HG03159 (cell line): ENCODE measurements at regions not wholly inside any gene's neighbourhood (a gene's known extent, or its start where the extent isn't known, plus 50 kb on each side); places are given as distances from the start of the nearest gene placed in this dataset.

Source experiments
- ATAC-seq: cut with Tn5 transposase; IDR thresholded peaks from one replicate; pipeline ENCODE4 v1.9.1; 2021; ENCODE audit warnings: mild to moderate bottlenecking, moderate library complexity; ENCODE audit not compliant: unreplicated experiment

DNA sequence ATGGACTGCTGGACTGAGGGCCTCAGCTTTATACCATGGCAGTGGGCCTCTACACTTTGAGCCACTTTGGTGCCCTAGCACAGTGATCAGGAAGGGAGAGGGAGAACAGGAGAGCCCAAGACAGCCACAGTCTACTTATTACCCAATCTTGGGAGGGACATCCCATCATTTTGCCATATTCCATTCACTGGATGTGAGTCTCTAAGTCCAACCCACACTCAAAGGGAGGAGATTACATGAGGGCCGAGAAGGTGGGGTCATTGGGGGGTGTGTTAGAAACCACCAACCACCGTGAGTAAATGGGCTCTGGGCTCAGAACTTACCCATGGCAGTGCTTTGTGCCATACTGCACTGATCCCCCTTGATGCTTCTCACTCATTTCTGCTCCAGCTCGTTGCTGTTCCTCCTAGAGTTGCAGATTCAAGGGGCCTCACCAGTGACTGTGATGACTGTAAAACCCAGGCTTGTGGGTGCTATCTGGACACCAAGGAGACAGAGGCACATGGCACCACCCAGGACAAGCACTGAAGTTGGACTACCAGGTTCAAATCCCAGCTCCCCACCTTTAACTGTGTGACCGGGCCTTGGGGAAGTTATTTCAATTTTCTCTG is 97.6 kb upstream of the RAB6C start:
- no peak for ATAC-seq

DNA sequence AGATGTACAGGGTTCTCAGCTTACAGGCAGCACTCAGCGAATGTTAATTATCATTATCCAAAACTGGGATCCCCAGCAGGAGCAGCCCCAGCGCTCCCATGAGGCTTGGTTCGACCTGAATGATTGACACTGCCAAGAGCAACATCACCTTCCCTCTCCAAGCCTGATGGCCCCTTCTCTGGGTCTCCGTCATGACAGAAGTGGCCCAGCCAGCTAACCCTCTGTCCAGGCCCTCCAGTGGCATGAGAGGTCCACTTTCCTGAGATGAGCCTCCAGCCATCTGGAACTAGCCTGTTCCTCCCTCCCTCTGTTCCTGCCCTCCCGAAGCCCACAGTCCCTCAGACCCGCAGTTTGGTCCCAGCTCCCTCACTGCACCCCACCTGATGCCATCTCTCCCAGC is 97.0 kb upstream of the RAB6C start:
- ATAC-seq, result no peak

DNA sequence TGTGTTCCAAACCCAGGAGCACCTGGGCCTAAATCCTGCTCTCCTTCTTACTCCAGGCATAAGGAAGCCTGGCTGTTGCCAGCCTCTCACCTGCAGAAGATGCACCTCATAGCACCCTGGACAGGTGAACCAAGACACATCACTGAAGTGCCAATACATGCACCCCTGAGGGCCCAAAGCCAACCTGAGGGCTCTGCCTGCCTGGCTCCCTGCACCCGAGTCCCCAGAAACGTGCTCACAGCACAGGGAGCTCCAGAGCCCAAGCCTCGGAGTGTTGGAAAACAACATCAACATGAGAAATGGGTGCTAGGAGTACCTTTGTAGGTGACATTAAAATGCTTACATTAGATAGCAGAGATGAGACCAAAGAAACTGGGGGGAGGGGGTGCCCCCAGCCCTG is 96.3 kb upstream of the RAB6C start:
- ATAC-seq, result no peak

DNA sequence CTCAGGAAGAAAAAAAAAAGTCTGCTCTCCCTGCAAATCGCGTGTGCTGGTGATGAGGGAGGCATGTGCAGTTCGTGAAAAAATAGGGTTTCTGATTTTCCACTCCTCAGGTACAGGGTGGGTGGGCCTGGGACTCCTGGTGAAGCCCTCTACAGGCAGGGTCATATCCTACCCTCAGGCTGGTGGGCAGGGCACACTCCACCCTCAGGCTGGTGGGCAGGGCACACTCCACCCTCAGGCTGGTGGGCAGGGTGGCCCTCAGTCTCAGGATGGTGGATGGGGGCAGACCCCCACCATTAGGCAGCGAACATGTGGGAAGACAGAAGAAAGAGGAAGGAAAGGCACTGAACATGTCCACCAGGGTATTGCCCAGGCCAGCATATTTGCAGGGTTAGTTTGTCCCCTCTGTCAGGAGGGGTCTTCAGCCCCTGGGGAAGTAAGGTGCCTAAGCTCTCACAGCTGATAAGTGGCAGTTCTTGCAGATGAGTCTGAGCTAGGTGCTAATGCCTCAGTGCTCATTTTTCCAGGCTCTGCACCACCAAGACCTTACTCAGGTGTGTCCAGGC is 95.2 kb upstream of the RAB6C start:
- no peak for ATAC-seq

DNA sequence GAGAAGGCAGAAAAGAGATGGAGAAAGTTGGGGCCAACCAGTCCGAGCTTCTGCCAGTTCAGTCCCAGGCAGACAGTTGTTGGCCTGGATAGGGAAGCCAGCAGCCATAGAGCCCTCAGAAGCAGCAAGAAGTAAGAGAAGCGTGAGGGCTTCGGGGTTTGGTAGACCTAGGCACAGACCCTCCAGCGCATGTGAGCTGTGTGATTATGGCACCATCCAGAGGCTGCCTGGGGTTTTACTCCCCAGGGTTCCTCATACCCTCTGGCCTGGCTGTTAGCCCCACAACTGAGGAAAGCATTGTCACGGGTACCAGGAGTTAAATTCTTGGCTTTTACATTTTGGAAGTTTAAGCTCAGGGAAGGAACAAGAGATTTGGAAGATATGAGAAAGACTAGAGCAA is 93.7 kb upstream of the RAB6C start:
- ATAC-seq, result no peak

DNA sequence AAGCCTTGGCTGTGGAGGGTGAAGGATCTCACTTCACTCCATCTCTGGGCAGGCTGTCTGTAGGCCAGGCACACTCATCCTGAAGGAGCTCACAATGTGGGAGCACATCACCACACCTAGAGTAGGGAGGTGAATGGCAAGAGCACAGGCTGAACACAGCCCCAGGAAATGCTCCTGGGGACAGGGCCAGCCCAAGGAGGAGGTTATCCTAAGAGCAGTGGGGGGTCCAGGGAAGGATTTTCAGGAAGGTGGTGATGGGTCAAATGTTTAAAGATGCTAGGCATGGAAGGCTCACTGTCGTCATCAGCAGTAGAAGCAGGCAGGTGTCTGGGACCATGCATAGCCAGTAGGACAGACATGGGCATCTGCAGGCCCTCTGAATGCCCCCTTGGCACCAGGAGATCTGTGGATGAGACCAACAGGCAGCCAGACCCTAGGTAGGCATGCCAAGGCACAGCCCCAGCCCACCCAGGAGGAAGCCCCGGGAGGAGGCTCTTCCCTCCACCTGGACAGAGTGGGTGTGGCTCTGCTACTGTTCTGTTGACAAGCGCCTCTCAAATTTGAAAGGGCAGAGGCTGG is 91.7 kb upstream of the RAB6C start:
- ATAC-seq, result no peak

DNA sequence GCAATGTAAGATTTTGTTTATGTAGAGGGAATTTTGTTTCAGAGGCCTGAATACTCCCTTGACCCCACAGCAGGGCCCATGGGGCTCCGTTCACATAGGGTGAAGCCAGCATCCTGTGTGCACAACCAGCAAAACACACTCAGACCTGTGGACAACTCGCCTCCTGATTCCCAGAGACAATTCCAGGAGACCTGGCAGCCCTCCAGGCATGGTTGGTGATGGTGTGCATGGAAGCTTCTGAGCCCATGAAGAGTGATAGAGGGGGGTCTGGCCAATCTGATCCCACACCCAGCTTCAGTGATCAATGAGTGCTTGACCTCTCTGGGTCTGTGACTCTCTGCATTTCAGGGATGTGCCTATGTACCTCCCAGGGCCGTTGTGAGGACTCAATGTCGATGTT is 91.0 kb upstream of the RAB6C start:
- no peak for ATAC-seq

DNA sequence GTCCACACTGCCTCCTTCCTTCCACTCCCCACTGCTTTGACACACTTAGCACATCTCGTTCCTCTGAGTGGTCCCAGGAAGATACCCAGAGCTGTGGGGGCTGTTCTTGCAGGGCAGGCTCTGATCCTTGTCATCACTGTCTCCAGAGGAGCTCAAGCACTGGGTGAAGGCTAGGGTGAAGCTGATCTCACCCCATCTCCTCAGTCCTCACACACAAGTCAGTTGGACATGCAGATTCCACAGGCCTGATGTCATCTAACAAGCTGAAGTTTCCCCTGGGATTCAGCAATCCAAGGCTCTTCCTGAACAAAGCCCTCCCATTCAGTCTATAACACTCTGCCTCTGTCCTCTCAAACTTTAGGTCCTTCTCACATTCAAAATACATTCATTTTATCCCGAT is 90.6 kb upstream of the RAB6C start:
- no peak for ATAC-seq

DNA sequence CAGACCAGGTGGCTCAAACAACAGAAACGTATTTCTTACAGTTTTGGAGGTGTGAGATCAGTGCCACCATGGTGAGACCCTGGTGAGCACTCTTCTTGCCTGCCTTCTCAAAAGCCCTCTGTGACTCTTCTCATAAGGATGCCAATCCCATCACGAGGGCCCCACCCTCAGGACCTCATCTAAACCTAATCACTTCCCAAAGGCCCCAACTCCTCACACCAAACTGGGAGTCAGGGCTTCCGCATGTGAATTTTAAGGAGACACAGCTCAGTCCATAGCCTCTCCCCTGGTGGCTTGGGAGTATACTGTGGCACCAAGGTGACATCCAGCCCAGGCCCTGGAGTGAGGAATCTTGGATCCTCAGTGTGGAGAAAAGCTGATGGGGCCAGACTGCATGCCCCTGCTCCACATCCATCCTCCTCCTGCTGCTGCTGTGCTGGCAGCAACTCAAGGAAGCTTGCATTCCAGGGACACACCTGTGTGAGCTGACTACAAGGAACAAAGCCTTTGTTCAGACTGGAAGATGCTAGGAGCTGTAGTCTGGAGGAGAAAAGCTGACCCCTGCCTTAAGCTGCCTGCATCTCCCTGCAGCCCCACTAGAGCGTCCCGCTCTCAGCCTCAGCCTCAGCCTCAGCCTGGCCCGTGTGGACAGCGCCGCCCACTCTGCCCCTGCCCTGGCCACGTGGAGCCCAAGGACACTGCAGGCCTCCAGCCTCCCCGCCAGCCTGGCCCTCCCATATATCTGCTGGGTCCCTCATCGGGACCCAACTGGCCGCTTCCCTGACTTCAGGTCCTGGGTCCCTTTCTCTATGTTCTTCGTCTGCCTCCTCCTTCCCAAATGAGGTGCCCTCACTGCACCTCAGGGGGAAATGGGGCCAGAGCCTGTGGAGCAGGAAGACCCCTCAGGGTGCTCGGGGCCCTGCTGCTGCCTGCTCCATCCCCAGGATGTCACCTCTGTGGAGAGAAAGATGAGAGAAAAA is 87.8 kb upstream of the RAB6C start:
- ATAC-seq, result no peak

DNA sequence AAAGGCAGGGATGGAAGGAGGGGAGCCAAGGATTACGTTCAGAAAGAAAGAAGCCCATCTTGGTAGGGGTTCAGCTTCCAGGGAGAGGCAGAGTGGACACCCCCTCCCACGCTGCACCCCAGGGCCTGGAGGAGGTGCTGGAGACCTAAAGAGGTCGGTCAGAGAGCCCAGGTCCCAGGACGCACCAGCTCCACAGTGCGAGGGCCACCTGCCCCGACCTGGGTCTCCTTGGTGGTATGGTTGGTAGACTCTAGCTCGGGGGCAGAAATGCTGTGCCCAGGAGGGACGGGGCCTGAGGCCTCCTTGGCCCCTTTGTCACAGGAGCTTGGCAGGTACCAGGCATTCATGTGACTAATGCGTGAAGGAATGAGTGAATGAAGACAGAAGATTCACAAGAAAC is 87.1 kb upstream of the RAB6C start:
- no peak for ATAC-seq

DNA sequence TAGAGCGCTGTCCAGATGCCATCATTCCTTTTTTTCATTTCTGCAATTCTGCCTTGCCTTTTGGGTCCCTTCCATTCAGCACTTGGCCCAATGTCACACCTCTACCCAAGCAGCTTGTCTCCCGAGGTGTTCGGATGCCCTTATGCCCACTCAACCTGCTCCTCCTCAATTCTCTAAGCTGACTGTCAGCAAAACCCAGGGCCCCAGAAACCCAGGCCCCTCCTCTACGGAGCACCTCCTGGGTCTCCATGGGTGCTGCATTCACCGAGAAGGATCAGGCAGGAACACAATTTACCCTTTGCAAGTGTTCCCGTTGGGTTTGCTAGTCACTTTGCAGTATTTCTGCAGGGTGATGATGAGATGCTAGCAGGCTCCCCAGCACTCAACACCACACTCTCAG is 86.7 kb upstream of the RAB6C start:
- ATAC-seq, result no peak

DNA sequence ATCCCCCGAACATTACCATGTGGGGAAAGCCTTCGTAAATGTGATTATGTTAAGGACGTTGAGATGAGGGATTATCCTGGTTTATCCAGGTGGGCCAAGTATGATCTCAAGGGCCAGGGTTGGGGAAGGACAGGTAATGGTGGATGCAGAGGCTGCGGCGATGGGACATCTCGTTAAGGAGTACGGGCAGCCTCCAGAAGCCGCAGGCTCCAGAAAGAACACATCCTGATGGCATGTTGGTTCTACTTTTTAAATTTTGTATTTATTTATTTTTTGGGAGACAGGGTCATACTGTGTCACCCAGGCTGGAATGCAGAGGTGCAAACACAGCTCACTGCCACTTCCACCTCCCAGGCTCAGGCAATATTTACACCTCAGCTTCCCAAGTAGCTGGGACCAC is 86.2 kb upstream of the RAB6C start:
- ATAC-seq, result no peak

DNA sequence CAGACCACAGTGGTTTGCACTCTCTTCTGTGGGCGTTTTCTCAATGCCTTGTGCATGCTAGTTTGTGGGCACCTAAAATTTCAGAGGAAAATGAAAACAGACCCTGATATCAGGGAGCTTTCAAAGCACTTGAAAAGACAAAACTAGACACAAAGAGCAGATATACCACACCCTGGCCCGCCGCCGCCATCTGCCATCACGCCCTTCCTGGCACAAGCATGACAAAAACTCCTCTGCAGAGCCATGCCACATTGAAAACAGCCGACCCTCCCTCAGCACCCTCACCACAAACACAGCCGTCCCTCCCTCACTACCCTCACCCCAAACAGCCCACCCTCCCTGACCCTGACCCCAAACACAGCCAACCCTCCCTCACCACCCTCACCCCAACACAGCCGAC is 84.8 kb upstream of the RAB6C start:
- no peak for ATAC-seq

DNA sequence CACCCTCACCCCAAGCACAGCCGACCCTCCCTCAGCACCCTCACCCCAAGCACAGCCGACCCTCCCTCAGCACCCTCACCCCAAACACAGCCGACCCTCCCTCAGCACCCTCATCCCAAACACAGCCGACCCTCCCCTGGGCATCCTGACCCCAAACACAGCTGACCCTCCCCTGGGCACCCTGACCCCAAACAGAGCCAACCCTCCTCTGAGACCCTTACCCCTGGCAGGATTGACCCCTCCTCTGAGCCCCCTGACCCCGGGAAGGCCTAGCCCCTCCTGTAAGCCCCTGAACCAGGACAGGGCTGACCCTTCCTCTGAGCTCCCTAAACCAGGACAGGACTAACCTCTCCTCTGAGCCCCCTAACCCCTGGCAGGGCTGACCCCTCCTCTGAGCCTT is 84.4 kb upstream of the RAB6C start:
- no peak for ATAC-seq

DNA sequence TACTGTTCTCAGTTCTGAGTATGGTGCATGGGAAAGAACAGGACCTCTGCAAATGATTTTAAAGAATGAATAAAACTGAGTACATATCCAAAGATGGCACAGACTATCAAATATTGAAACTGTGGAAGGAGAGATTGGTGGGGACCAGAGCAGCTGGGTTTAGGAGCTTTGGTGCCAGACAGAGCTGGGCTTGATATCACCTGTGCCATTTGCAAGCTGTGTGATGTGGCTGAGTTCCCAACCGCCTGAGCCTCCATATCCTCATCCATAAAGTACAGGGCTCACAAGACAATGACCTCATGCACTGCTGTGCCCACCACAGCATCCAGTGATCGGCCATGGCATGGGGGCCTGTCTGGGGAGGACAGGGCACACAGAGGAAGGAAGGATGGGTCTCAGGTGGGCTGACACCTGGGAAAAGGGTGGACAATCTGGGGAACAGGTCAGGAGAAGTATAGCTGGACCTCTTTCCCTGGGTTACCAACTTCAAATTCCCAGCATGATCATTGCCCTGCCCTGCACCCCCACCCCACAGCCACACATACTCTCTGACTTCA is 83.9 kb upstream of the RAB6C start:
- no peak for ATAC-seq

DNA sequence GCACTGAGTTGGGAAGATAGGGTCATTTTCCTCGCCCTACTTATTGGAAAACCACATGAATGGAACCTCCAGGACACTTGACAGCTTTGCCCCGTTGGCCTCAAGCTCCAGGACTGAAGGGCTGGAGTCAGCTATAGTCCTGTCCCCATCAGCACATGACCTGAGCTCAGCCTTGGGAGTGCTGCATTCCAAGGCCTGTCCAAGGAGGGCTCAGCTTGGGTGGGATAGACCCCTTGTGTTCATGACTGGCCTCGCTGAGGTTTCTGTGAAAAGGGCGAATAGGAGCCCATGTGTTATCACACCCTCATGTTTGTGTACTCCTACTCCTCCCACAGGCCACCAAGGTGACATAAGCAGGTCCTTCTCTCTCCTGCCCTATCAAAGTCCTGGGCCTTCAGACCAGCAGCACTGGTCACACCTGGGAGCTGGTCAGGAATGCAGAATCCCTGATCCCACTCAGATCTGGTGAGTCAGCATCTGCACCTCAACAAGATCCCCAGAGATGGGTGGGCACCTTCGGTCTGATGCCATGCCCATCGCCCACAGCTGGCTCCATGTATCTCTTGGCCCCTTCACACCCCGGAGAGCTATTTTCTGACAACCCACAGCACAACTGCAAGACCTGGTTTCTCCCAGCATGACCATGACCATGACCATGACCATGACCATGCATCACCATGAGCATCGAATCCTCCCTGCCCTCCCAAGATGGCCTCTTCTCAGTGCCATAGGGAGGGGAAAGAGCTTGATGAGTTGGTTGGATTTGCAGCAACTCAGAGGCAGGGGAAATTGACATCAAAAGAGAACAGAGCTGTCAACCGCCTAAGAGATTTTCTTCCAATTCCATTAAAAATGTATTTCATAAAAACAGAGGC is 83.0 kb upstream of the RAB6C start:
- no peak for ATAC-seq

DNA sequence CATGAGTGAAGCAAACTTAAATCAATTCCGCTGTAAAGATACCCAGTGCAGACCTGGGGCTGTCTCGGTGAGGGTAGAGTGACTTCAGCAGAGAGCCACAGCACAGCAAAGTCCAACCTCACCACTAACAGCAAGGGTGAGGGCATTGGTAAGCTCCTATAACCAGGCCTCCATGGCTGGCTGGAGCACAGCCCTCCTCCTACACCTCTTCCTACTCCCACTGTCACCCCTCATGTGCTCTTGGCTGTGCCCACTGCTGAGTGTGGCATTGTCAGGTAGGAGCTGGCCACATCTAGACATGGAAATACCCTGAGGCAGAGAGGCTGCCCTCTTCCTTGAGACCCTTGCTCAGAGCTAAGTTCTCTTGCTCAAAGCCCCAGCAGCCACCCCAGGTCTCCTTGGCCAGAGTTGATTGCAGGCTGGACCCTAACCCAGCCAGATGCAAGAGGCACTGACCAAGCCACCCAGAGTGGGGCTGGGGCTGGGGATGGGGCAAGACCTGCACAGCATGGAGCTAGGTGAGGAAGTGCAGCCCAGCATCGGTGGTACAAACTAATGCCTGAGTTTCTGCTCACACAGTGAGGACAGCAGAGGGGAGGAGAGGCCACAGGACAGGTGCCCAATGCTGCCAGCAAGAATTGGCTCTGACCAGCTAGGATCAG is 77.6 kb upstream of the RAB6C start:
- ATAC-seq, result no peak

DNA sequence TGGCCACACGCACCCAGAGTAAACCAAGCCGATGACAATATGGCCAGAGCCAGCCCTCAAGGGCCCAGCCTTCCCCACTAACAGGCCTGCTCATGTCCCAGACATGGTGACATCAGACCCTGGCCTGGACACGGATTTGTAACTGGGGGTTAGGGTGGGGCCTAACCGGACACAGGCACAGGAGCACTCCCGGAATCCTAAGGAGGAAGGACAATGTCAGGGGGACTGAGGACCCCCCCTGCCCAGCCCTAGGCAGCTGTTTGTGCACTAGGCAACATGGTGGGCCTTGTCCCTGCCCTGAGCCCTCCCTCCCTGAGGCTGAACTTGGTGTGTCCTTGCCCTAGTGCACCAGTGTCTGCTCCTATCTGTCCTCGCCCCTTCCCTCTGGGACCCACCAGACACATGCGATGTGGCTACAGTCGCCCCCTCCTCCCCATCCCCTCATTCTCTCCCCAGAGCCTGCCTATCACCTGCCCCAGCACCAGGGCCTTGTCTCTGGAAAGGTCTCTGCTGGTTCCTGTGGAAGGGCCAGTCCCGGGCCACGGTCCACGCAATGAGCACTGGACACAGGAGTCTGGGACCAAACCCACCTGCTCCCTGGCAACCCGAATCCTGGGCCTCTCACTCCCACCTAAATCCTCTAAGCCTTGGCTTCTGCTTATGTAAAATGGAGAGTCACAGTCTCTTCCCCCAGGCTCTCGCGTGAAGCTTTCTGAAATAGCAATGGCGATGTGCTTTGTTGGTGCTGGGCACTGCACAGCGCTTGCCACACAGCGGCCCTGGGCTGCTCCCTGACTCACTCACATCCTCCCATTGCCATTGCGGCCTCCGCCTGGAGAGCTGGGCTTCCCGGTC is 76.5 kb upstream of the RAB6C start:
- no peak for ATAC-seq
